Activated B cell treated with CpG ODN at 0.5 μM for 24 hours (primary cell): ENCODE measurements at regions not wholly inside any gene's neighbourhood (a gene's known extent, or its start where the extent isn't known, plus 50 kb on each side); places are given as distances from the start of the nearest gene placed in this dataset.

ENCODE experiments used
- ATAC-seq: fragments of 200-7000 bp; cut with Tn5 transposase; one replicate; pipeline ENCODE4 v1.10.0; 2021; ENCODE audit warnings: low read depth, mild to moderate bottlenecking, moderate library complexity
- CTCF ChIA-PET: fragments of 350-600 bp; sonication (Branson Sonifier 250); formaldehyde crosslinking; loops from one replicate; lab custom pipeline; 2021; ENCODE audit warnings: antibody characterized with exemption; lab: Charles Lee
- POLR2A ChIA-PET: fragments of 350-600 bp; sonication (Branson Sonifier 250); formaldehyde crosslinking; loops from one replicate; lab custom pipeline; 2021; ENCODE audit warnings: antibody characterized with exemption; lab: Charles Lee
- DNase-seq: peaks from one replicate; pipeline ENCODE4 v3.0.0; 2022
- H3K27ac Mint-ChIP-seq: one replicate; pipeline ENCODE4 v1.8.0; 2020; ENCODE audit warnings: mixed read lengths
- H3K27me3 Mint-ChIP-seq: one replicate; pipeline ENCODE4 v1.8.0; 2021; ENCODE audit warnings: mixed read lengths
- H3K36me3 Mint-ChIP-seq: one replicate; pipeline ENCODE4 v1.8.0; 2021; ENCODE audit warnings: low read depth, mixed read lengths
- H3K4me1 Mint-ChIP-seq: one replicate; pipeline ENCODE4 v1.8.0; 2021; ENCODE audit warnings: mixed read lengths
- H3K4me3 Mint-ChIP-seq: one replicate; pipeline ENCODE4 v1.8.0; 2020; ENCODE audit warnings: mild to moderate bottlenecking, mixed read lengths
- H3K9me3 Mint-ChIP-seq: one replicate; pipeline ENCODE4 v1.8.0; 2020; ENCODE audit warnings: mixed read lengths
- intact Hi-C: fragments of 100-400 bp; cut with micrococcal nuclease; formaldehyde crosslinking; loops from one replicate; pipeline ENCODE4 v1.15.1; 2024
- TF ChIP-seq, protein P1 (sequence below): fragments of 200-600 bp; IDR thresholded peaks from one replicate; pipeline ENCODE4 v1.8.0; 2022; ENCODE audit warnings: antibody characterized with exemption, mild to moderate bottlenecking

DNA sequence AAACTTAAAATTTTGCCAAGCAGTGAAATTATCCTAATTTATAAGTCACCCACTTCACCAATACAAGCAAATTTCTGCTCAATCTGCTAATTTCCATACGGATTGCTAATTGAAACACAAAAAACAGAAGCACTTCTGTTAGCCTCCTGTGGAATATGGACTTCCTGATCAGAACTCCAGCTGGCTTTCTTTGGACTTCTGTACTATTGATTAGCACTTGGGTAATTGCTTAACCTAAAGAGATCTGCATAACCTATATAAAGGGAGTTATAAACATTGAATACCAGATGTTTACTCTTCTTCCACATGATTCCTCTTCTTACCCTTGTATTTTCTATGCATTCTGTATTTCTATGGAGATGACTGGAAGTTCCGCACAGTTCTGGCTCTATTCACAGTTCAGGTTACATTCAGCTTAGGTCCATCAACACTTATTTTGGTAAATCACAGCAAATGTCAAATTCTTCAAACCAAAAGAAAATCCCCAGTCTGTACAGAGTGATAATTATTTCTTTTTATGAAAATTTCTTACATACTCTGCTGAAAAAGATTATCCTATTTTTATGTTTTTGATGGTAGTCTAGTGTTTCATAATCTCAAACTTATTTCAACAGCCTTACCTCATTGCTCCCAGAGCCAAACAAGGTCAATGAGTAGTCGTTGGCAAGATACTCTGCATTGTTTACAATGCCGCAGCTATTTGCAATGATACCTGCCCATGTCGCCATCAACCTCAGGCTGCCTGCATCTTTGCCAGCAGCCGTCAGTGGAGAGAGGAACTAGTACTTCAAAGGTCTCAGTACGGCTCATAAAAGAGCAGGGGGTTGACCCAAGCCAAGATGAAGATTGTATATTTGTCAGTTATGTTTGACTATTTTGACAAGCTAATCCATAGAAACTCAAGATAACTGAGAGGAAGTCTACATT lies 225.6 kb downstream of the AHR start:
- H3K27ac Mint-ChIP-seq = no peak overlapping the region

DNA sequence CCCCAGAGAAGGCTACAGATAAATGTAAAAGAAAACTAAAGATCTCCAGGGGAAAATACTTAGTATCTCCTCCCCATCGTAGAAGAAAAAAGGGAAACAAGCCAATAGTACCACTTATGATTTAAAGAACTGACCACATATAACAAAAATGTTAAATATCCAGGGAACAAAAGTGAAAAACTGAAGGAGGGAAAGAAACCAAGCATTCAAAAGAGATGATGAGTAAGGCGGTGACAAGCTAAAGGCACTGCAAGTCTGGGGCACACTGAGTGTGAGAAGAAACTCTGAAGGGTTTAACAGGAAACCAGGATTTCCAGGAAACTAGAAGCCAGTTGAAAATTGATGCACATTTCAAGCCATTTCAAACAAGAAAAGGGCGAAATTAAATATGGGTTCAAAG lies 226.3 kb downstream of the AHR start:
- no peaks in the 10 kb centered on the region for H3K9me3 Mint-ChIP-seq
- CTCF ChIA-PET = no interaction called here
- H3K36me3 Mint-ChIP-seq = no peaks in the 10 kb centered on the region
- ATAC-seq = no peak
- H3K27me3 Mint-ChIP-seq = no peaks in the 10 kb centered on the region
- no peak overlapping the region for H3K4me3 Mint-ChIP-seq
- POLR2A ChIA-PET = no interaction called here
- no peak overlapping the region for H3K27ac Mint-ChIP-seq
- TF ChIP-seq, protein P1, sequence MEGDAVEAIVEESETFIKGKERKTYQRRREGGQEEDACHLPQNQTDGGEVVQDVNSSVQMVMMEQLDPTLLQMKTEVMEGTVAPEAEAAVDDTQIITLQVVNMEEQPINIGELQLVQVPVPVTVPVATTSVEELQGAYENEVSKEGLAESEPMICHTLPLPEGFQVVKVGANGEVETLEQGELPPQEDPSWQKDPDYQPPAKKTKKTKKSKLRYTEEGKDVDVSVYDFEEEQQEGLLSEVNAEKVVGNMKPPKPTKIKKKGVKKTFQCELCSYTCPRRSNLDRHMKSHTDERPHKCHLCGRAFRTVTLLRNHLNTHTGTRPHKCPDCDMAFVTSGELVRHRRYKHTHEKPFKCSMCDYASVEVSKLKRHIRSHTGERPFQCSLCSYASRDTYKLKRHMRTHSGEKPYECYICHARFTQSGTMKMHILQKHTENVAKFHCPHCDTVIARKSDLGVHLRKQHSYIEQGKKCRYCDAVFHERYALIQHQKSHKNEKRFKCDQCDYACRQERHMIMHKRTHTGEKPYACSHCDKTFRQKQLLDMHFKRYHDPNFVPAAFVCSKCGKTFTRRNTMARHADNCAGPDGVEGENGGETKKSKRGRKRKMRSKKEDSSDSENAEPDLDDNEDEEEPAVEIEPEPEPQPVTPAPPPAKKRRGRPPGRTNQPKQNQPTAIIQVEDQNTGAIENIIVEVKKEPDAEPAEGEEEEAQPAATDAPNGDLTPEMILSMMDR = no peak
- DNase-seq = no peak
- no peaks in the 10 kb centered on the region for H3K4me1 Mint-ChIP-seq
- intact Hi-C loops = no loop called here

More for the DNA sequence above, 225.6 kb downstream of the AHR start:
- ChIA-PET CTCF (no interaction called here), POLR2A (no interaction called here)
- TF ChIP-seq, protein P1 = no peak
- H3K4me3 Mint-ChIP-seq = no peak overlapping the region
- no peak for DNase-seq
- no peaks in the 10 kb centered on the region for H3K4me1 Mint-ChIP-seq
- H3K9me3 Mint-ChIP-seq = no peaks in the 10 kb centered on the region
- intact Hi-C loops = no loop called here
- H3K36me3 Mint-ChIP-seq = no peaks in the 10 kb centered on the region
- no peaks in the 10 kb centered on the region for H3K27me3 Mint-ChIP-seq
- ATAC-seq = no peak

DNA sequence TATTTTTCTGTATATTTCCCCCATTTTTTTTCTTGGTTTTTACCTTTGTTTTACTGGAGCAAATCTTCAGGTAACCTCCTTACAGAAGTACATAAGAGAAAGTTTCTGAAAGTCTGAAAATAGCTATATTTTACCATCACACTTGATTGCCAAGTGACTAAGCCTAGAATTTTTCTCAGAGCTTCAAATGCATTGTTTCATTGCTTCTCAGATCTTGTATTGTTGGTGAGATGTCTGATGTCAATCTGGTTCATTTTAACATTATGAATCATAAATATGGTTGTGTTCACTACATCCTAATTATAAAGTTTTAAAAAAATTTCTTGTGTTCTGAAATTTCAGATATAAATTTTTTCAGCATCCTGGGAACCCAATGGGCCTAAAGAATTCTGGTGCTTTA lies 228.2 kb downstream of the AHR start:
- H3K9me3 Mint-ChIP-seq = no peaks in the 10 kb centered on the region
- TF ChIP-seq, protein P1 = no peak
- intact Hi-C loops = no loop called here
- DNase-seq = no peak
- H3K27ac Mint-ChIP-seq = no peak overlapping the region
- H3K4me1 Mint-ChIP-seq = no peaks in the 10 kb centered on the region
- no peak for ATAC-seq
- no peaks in the 10 kb centered on the region for H3K36me3 Mint-ChIP-seq
- H3K4me3 Mint-ChIP-seq = no peak overlapping the region
- H3K27me3 Mint-ChIP-seq = no peaks in the 10 kb centered on the region
- CTCF ChIA-PET = no interaction called here
- POLR2A ChIA-PET = no interaction called here

DNA sequence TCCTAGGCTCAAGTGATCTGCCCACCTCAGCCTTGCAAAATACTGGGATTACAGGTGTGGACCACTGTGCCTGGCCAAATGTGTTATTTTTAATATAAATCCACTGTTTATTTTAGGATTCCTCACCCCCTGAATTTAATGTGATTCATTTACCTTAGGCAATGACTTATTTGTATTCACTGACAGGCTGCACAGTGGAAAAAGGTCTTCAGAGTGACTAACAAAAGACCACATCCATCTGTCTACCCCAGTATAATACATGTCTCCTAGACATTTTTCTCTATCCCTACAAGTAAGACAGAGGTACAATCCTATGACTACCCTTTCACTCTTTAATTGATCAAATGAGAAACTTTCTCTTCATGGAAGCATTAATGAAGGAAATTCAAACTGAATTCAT lies 230.2 kb downstream of the AHR start:
- POLR2A ChIA-PET = no interaction called here
- intact Hi-C loops = no loop called here
- CTCF ChIA-PET = no interaction called here
- Mint-ChIP-seq H3K36me3 (no peaks in the 10 kb centered on the region), H3K4me3 (no peak overlapping the region), H3K4me1 (no peaks in the 10 kb centered on the region), H3K9me3 (no peaks in the 10 kb centered on the region), H3K27me3 (no peaks in the 10 kb centered on the region), H3K27ac (no peak overlapping the region)
- ATAC-seq (no peak), DNase-seq (no peak)
- TF ChIP-seq, protein P1 = no peak

DNA sequence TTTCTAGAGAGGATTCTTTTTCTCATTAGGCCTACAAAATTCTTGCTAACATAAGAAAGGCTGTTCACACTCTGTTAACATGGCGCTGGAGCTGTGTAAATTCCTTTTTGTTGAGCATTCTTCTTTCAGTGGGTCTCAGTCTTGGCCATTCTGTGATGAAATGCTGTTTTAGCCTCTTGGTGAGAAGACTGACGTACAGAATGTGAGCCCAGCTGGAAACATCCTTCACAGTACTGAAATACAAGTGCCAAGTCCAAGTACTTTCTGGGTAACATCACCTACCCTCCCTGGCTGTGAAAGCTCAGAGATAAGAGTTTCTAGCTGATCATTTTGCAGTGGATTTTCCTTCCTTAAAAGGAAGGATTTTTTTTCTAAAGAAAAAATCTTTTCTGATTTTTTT lies 231.8 kb downstream of the AHR start:
- ChIA-PET CTCF (interaction anchor here (0.9 to 1.2 kb wide), 2 partner anchors 521 to 547 kb away, joined by 3 to 4 read pairs; no protein-coding TSS in a partner anchor), POLR2A (no interaction called here)
- no peak for DNase-seq
- Mint-ChIP-seq H3K27me3 (no peaks in the 10 kb centered on the region), H3K36me3 (no peaks in the 10 kb centered on the region), H3K4me3 (no peak overlapping the region), H3K27ac (no peak overlapping the region), H3K9me3 (no peaks in the 10 kb centered on the region), H3K4me1 (no peaks in the 10 kb centered on the region)
- ATAC-seq = no peak
- intact Hi-C loops = loop anchor here (2.0 to 5.0 kb wide), 2 partner anchors 473 to 603 kb away; no protein-coding TSS in a partner anchor
- TF ChIP-seq, protein P1 = no peak
